ENCODE measurements at regions not wholly inside any gene's neighbourhood (a gene's known extent, or its start where the extent isn't known, plus 50 kb on each side); places are given as distances from the start of the nearest gene placed in this dataset.

GRCh38 chr5:68873198-68873597 lies 220.6 kb upstream of the SLC30A5 start:
- DNase-seq (ENCODE audit: low read depth, low spot score), result no peak
- Histone ChIP-seq H3K4me3 (no peak overlapping the region), H3K9ac (ENCODE audit: insufficient read length) (no peak overlapping the region), H3K36me3 (ENCODE audit: insufficient read depth, low read length) (no peaks in the 10 kb centered on the region), H3K27ac (no peak overlapping the region), H3K9me3 (ENCODE audit: low read depth, low read length) (no peaks in the 10 kb centered on the region)
- no peak for TF ChIP-seq FOXP2 (optimal IDR thresholded peaks at IDR 0.05; ENCODE audit: control extremely low read depth, extremely low read length, insufficient read depth)
- no peak for TF ChIP-seq POLR2AphosphoS5 (IDR thresholded peaks at IDR 0.05; ENCODE audit: borderline replicate concordance, low read depth, low read length)
- no peak for TF ChIP-seq EZH2 (IDR thresholded peaks at IDR 0.05)

- no peaks in the 10 kb centered on the region for H3K36me3 ChIP-seq (ENCODE audit: insufficient read depth, low read length)
- DNase-seq (ENCODE audit: low read depth, low spot score), result no peak
- no peaks in the 10 kb centered on the region for H3K9me3 ChIP-seq (ENCODE audit: low read depth, low read length)
- TF ChIP-seq POLR2AphosphoS5 (IDR thresholded peaks at IDR 0.05; ENCODE audit: borderline replicate concordance, low read depth, low read length) (no peak), FOXP2 (optimal IDR thresholded peaks at IDR 0.05; ENCODE audit: control extremely low read depth, extremely low read length, insufficient read depth) (no peak), EZH2 (IDR thresholded peaks at IDR 0.05) (no peak)
- no peak overlapping the region for H3K9ac ChIP-seq (ENCODE audit: insufficient read length)
- H3K27ac ChIP-seq, result no peak overlapping the region
- no peak overlapping the region for H3K4me3 ChIP-seq
Measured at GRCh38 chr5:68875351-68875750, 218.5 kb upstream of the SLC30A5 start.

DNA sequence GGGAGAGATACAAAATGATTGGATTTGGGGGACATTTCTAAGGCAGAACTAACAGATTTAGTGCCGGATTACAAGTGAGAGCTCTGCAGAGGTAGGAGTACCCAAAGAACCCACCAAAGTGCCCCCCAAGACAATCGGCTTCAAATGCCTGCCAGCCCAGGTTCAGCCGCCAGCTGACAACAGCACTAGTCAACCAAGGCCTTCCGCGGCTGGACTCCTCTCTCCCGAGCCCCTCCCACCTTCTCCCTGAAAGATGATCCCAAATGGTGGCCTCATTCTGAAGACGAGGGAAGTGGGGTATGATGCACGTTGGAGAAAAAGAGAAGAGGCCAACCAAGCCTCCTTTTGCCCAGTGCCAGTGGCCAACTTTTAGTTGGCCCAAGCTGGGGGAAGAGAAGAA lies 210.4 kb upstream of the SLC30A5 start:
- no peak overlapping the region for H3K9ac ChIP-seq (ENCODE audit: insufficient read length)
- DNase-seq (ENCODE audit: low read depth, low spot score), result no peak
- TF ChIP-seq POLR2AphosphoS5 (IDR thresholded peaks at IDR 0.05; ENCODE audit: borderline replicate concordance, low read depth, low read length) (no peak), FOXP2 (optimal IDR thresholded peaks at IDR 0.05; ENCODE audit: control extremely low read depth, extremely low read length, insufficient read depth) (no peak), EZH2 (IDR thresholded peaks at IDR 0.05) (no peak)

DNA sequence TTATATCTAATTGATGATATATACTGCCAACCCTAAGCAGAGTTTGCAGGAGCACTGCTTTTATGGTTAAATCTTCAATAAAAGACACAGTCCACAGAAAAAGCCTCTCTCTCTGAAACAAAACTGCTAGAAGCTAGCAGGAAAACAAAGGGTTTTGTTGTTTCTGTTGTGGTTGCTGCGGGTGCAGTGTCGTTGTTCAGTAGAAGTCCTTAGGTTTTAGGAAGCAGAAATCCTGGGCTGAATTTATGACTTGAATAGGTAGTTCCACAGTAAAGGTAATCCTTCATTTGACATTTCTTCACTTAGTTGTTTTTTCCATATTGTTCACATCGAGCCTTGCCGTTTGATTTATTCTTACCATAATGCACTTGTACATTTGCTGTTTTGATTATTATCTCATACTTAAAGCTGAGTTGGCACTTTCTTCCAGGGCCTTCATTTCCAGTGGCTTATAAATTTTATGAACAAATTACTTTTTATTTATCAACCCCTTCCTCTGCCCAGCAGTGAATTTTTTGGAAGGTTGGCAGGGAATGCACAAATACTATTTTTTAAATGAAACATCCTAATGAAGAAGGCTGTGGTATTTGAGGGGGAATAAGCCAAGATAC lies 209.6 kb upstream of the SLC30A5 start:
- Histone ChIP-seq H3K27ac (peak overlapping the region; percentile 80), H3K4me3 (peak overlapping the region; percentile 67)
- no peak for TF ChIP-seq EZH2 (IDR thresholded peaks at IDR 0.05)
- TF ChIP-seq FOXP2 (optimal IDR thresholded peaks at IDR 0.05; ENCODE audit: control extremely low read depth, extremely low read length, insufficient read depth), result no peak
- no peak for TF ChIP-seq POLR2AphosphoS5 (IDR thresholded peaks at IDR 0.05; ENCODE audit: borderline replicate concordance, low read depth, low read length)

More for the DNA sequence above, 210.4 kb upstream of the SLC30A5 start:
- no peaks in the 10 kb centered on the region for H3K9me3 ChIP-seq (ENCODE audit: low read depth, low read length)
- H3K4me3 ChIP-seq, result no peak overlapping the region
- no peak overlapping the region for H3K27ac ChIP-seq
- no peaks in the 10 kb centered on the region for H3K36me3 ChIP-seq (ENCODE audit: insufficient read depth, low read length)

GRCh38 chr5:68884883-68885282 lies 208.9 kb upstream of the SLC30A5 start:
- TF ChIP-seq FOXP2 (optimal IDR thresholded peaks at IDR 0.05; ENCODE audit: control extremely low read depth, extremely low read length, insufficient read depth), result no peak
- no peak for TF ChIP-seq EZH2 (IDR thresholded peaks at IDR 0.05)
- no peak for TF ChIP-seq POLR2AphosphoS5 (IDR thresholded peaks at IDR 0.05; ENCODE audit: borderline replicate concordance, low read depth, low read length)
- no peak overlapping the region; the same call in 1 of the 2 replicates for H3K27ac ChIP-seq
- no peaks in the 10 kb centered on the region for H3K9me3 ChIP-seq (ENCODE audit: low read depth, low read length)
- no peak overlapping the region; the same call in 1 of the 2 replicates for H3K4me3 ChIP-seq
- H3K36me3 ChIP-seq (ENCODE audit: insufficient read depth, low read length), result no peaks in the 10 kb centered on the region
- H3K9ac ChIP-seq (ENCODE audit: insufficient read length), result no peak overlapping the region
- no peak for DNase-seq (ENCODE audit: low read depth, low spot score)

More for the DNA sequence above, 209.6 kb upstream of the SLC30A5 start:
- Histone ChIP-seq H3K36me3 (ENCODE audit: insufficient read depth, low read length) (no peaks in the 10 kb centered on the region), H3K9ac (ENCODE audit: insufficient read length) (peak overlapping the region; percentile 60), H3K9me3 (ENCODE audit: low read depth, low read length) (no peaks in the 10 kb centered on the region)
- no peak for DNase-seq (ENCODE audit: low read depth, low spot score)

- no peak overlapping the region for H3K4me3 ChIP-seq
- no peak for TF ChIP-seq FOXP2 (optimal IDR thresholded peaks at IDR 0.05; ENCODE audit: control extremely low read depth, extremely low read length, insufficient read depth)
- no peak for TF ChIP-seq EZH2 (IDR thresholded peaks at IDR 0.05)
- no peak for TF ChIP-seq POLR2AphosphoS5 (IDR thresholded peaks at IDR 0.05; ENCODE audit: borderline replicate concordance, low read depth, low read length)
- H3K27ac ChIP-seq, result no peak overlapping the region
- H3K9me3 ChIP-seq (ENCODE audit: low read depth, low read length), result no peaks in the 10 kb centered on the region
- no peak for DNase-seq (ENCODE audit: low read depth, low spot score)
- H3K9ac ChIP-seq (ENCODE audit: insufficient read length), result no peak overlapping the region
- H3K36me3 ChIP-seq (ENCODE audit: insufficient read depth, low read length), result no peaks in the 10 kb centered on the region
Measured at GRCh38 chr5:68886814-68887213, 207.0 kb upstream of the SLC30A5 start.

GRCh38 chr5:68891718-68892117 lies 202.1 kb upstream of the SLC30A5 start:
- H3K9me3 ChIP-seq (ENCODE audit: low read depth, low read length), result no peaks in the 10 kb centered on the region
- no peaks in the 10 kb centered on the region for H3K36me3 ChIP-seq (ENCODE audit: insufficient read depth, low read length)
- no peak overlapping the region for H3K27ac ChIP-seq
- DNase-seq (ENCODE audit: low read depth, low spot score), result no peak
- TF ChIP-seq POLR2AphosphoS5 (IDR thresholded peaks at IDR 0.05; ENCODE audit: borderline replicate concordance, low read depth, low read length) (no peak), FOXP2 (optimal IDR thresholded peaks at IDR 0.05; ENCODE audit: control extremely low read depth, extremely low read length, insufficient read depth) (no peak), EZH2 (IDR thresholded peaks at IDR 0.05) (no peak)
- H3K4me3 ChIP-seq, result no peak overlapping the region
- H3K9ac ChIP-seq (ENCODE audit: insufficient read length), result no peak overlapping the region

DNA sequence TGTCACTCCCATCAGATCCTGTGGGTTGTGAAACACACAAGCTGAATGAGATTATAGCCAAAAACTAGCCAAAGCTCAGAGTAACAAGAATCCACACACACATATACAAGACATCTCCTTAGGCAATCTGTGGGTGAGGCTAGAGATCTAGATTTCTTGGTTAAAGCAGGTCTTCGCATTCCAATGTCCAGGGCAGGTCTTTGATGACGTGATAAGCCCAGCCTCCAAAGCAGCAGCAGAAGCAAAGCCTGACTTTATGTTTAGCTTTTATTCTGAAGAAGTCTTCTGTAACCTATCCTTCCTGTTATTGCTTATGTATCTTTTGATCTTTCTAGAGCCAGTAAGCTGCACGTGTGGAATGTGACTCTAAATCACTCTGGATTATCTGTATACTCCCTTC lies 199.1 kb upstream of the SLC30A5 start:
- H3K9me3 ChIP-seq (ENCODE audit: low read depth, low read length), result no peaks in the 10 kb centered on the region
- no peak overlapping the region for H3K4me3 ChIP-seq
- H3K36me3 ChIP-seq (ENCODE audit: insufficient read depth, low read length), result no peaks in the 10 kb centered on the region
- DNase-seq (ENCODE audit: low read depth, low spot score), result no peak
- H3K27ac ChIP-seq, result no peak overlapping the region
- TF ChIP-seq FOXP2 (optimal IDR thresholded peaks at IDR 0.05; ENCODE audit: control extremely low read depth, extremely low read length, insufficient read depth) (no peak), POLR2AphosphoS5 (IDR thresholded peaks at IDR 0.05; ENCODE audit: borderline replicate concordance, low read depth, low read length) (no peak), EZH2 (IDR thresholded peaks at IDR 0.05) (no peak)
- no peak overlapping the region for H3K9ac ChIP-seq (ENCODE audit: insufficient read length)
